ENCODE measurements at regions not wholly inside any gene's neighbourhood (a gene's known extent, or its start where the extent isn't known, plus 50 kb on each side); places are given as distances from the start of the nearest gene placed in this dataset.

DNA sequence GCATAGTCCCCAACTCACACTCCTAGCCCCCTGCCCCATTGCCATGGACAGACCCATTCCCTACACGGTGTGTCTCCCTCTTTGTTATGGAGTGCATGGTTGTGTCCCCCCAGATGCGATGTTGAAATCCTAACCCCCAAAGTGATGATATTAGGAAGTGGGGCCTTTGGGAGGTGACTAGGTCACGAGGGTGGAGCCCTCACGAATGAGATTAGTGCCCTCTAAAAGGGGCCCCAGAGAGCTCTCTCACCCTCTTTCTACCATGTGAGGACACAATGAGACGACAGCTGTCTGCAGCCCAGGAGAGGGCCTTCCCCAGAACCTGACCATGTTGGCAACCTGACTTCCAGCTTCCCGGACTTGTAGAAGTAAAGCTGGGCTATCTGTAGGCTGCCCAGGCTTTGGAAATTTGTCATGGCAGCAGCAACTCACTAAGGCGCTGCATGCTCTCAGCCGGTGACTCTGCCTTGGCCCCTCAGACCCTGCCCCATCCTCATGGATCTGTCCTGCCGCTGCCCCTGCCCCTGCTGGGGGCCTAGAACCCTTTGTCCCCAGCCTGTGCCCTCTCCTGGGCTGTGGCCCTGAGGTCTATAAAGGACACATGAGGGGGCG is 318.1 kb upstream of the RTL1 start:
- no peak for DNase-seq (ENCODE audit: low read depth in 1 of 2, low spot score in 1 of 2)
- in situ Hi-C loops (cut with HindIII; ENCODE audit: low pct_unique_long_range_greater_than_20kb, low sequenced_read_pairs), result no loop called here
- no peak for TF ChIP-seq JUND (IDR thresholded peaks at IDR 0.05; ENCODE audit: low read depth)

DNA sequence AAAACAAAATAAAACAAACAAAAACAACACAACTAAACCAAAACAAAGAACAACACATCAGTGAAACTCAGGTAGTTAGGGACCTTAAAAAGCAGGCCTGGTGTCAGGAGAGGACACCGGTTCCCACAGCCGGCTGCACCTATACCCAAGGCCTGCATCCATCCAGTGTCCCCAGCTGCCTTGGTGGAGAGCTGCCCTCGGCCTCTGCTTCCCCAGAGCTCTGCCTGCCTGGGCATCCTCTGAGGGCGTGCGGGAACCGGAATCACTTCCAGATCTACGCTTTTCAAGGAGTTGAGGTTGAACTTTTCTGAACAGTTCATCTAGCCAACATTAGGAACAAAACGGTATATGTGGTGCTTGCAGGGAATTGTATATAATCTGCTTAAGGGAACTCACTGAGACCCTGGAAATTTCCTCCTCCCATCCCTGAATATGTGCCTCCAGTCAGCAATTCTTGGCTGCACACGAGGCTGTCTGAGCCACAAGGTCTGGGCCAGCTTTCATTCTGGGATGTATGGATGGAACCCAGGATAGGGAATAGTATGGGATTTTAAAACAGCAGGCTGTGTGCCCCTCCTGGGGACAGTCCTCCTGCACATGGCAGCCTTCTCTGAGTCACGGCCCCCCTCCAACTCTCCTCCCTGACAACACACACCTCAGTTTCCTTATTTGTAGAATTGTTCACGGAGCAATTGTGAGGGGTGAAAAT is 319.0 kb upstream of the RTL1 start:
- DNase-seq (ENCODE audit: low read depth in 1 of 2, low spot score in 1 of 2), result no peak
- in situ Hi-C loops (cut with HindIII; ENCODE audit: low pct_unique_long_range_greater_than_20kb, low sequenced_read_pairs), result no loop called here
- TF ChIP-seq JUND (IDR thresholded peaks at IDR 0.05; ENCODE audit: low read depth), result no peak

DNA sequence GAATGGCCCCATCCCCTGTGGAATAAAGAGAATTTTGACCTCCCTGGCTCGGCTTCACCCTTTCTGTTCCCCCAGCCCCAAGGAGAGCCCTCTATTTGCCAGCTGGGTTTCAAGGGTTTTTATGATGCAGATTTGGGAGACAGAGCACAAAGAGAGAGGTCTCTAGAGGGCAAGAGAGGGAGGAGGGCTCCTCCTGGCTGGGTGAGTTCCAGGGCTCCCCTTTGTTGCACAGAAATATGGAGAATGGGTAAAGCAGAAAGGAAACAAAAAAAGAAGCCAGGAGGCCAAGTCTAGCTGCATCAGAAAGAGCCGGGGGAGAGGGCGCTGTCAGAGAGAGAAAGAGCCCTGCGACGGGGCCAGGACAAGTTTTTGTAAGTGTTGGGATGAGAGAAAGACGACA is 319.6 kb upstream of the RTL1 start:
- DNase-seq (ENCODE audit: low read depth in 1 of 2, low spot score in 1 of 2), result no peak
- in situ Hi-C loops (cut with HindIII; ENCODE audit: low pct_unique_long_range_greater_than_20kb, low sequenced_read_pairs), result no loop called here

DNA sequence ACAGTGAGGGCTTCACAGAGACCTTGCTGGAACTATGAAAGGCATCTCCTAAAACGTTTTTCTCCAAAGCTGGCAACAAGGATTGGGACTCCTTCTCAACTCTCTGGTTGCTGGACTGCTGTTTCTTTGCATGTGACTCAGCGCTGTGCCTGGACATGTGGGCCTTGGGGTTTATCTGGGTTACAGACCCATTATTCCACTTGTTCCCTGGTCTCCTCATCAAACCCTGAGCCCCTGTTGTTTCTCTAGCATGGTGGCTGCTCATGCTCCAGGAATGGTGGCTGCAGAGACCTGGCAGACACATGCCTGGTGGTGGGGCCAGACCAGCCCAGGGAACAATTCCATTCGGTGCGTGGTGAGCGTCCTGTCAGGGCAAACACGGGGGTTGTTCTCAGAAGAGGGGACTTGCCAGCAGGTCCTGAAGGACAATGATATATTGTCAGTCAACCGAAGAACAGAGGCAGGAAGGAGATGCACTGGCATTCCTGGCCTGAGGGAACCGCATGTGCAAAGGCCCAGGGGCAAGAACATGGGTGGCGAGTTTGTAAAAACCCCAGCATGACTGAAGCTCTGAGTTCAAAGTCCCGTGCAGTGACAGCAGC is 320.1 kb upstream of the RTL1 start:
- in situ Hi-C loops (cut with HindIII; ENCODE audit: low pct_unique_long_range_greater_than_20kb, low sequenced_read_pairs), result no loop called here
- no peak for DNase-seq (ENCODE audit: low read depth in 1 of 2, low spot score in 1 of 2)
- no peak for TF ChIP-seq JUND (IDR thresholded peaks at IDR 0.05; ENCODE audit: low read depth)

More for the DNA sequence above, 319.6 kb upstream of the RTL1 start:
- no peak for TF ChIP-seq JUND (IDR thresholded peaks at IDR 0.05; ENCODE audit: low read depth)

DNA sequence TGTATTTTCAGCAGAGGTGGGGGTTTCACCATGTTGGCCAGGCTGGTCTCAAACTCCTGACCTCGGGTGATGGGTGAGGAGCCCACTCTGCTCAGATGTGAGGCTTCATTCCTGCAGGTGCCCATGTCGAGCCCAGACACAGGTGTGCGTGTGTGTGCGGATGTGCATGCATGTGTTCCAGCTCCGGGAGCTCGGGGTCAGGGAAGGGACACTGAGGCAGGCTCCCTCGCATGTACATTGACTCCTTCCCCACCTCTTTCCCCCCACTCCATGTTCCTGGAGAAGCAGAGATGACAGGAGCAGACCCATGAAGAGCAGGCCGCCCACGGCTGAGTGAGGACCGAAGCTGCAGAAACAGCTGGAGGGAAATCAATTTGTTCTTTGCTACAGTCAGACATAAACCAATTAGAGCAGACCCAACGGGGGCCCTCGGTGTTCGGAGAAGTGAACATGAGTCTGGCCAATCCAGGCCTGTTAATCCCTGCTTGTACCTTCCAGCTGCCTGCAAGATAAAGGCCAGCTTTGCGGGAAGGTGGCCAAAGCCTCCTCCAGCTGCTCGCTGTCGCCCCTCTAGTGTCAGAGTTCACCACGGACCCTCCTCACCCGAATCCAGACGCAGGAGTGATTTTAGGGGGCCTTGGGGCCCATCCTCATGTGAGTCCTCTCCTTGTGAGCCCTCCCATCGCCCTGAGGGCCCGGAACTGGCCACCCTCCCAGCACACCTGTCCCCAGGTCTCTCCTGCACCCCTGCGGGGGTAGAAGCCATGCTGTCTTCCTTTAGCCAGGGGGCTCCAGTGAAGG is 321.0 kb upstream of the RTL1 start:
- DNase-seq (ENCODE audit: low read depth in 1 of 2, low spot score in 1 of 2), result no peak
- in situ Hi-C loops (cut with HindIII; ENCODE audit: low pct_unique_long_range_greater_than_20kb, low sequenced_read_pairs), result no loop called here
- TF ChIP-seq JUND (IDR thresholded peaks at IDR 0.05; ENCODE audit: low read depth), result no peak

DNA sequence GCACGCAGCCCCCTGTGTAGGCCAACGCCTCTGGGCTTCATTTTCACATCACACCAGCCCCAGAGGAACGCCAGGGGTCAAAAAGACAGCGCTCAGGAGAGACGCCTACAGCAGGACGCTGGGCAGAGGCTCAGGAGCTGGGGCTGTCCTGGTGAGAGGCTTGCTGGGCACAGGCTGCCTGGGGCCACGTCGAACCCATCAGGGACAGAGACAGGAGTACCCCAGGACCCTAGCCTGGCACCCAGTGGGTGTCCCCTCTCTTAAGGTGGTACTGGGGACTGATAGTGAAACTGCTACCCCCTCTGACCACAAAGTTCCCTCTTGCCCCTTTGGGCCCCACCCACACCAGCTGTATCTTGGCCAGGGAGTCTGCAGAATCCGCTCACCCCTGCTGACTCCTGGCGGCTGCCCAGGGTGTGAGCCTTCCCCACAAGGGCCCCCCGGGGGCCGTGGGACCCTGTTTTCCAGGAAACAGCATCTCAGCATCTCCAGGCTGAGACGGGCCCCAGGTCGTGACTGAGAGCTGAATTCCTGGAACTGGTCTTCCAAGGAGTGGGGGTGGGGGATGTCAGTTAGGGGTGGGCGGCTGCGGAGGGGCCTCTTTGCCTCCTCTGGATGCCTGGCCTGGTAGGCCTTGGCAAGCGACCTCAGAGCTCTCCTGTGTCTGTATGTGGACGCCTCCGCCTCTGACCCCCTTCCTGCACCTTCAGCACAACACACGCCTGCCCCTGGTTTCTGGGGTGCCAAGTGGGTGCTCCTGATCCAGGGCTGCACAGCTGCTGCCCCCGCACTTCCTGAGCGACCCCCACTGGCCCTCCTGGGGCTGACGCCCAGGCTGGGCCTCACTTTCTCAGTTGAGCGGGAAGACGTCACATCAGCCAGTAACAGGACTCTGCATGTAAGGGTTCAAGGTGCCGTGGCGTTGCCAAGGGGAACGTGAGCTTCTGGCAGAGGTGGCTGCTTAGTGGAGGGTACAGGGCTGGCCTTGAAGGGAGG is 321.9 kb upstream of the RTL1 start:
- no peak for TF ChIP-seq JUND (IDR thresholded peaks at IDR 0.05; ENCODE audit: low read depth)
- in situ Hi-C loops (cut with HindIII; ENCODE audit: low pct_unique_long_range_greater_than_20kb, low sequenced_read_pairs), result no loop called here
- DNase-seq (ENCODE audit: low read depth in 1 of 2, low spot score in 1 of 2), result no peak

DNA sequence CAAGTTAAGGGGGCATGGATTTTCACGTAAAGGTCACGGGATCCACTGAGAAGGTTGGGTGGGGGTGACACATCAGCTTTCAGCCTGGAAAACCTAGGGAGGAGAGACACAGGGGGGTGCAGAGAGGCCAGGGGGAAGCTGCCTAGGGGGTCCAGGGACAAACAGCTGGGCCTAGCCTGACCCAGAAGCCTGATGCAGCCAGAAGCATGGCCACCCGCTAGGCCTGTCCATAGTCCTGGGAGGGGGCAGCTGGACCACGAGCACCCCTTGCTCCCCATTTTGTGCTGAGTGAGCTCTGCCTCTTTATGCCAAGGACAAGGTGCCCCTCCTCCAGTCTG is 322.7 kb upstream of the RTL1 start:
- in situ Hi-C loops (cut with HindIII; ENCODE audit: low pct_unique_long_range_greater_than_20kb, low sequenced_read_pairs), result no loop called here
- TF ChIP-seq JUND (IDR thresholded peaks at IDR 0.05; ENCODE audit: low read depth), result no peak
- DNase-seq (ENCODE audit: low read depth in 1 of 2, low spot score in 1 of 2), result no peak

DNA sequence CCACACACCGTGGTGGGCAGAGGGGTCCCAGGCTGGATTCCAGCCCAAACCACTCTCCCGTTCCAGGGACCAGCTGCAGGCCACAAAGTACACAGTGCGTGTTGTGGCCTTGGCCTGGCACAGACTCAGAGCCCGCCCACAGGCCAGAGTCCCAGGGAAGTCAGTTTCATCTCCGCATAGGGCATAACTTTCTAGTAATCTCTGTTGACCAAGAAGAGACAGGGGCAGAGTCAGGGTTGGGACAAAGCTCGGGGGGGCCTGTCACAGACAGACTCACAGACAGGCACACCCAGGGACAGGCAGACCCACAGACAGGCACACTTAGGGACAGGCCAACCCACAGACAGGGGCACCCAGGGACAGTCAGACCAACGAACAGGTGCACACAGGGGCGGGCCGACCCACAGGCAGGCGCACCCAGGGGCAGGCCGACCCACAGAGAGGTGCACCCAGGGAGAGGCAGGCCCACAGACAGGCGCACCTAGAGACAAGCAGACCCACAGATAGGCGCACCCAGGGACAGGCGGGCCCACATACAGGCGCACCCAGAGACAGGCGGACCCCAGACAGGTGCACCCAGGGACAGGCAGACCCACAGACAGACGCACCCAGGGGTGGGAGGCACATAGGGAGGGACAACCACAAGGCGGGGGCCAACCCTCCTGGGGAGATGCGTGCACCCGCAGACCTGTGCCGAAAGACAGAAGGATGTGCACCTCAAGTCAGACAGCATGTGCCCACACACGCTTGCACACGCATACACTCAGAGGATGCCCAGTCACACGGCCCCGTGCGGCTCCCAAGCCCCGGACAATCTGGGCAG is 323.3 kb upstream of the RTL1 start:
- in situ Hi-C loops (cut with HindIII; ENCODE audit: low pct_unique_long_range_greater_than_20kb, low sequenced_read_pairs), result no loop called here
- DNase-seq (ENCODE audit: low read depth in 1 of 2, low spot score in 1 of 2), result no peak
- no peak for TF ChIP-seq JUND (IDR thresholded peaks at IDR 0.05; ENCODE audit: low read depth)

DNA sequence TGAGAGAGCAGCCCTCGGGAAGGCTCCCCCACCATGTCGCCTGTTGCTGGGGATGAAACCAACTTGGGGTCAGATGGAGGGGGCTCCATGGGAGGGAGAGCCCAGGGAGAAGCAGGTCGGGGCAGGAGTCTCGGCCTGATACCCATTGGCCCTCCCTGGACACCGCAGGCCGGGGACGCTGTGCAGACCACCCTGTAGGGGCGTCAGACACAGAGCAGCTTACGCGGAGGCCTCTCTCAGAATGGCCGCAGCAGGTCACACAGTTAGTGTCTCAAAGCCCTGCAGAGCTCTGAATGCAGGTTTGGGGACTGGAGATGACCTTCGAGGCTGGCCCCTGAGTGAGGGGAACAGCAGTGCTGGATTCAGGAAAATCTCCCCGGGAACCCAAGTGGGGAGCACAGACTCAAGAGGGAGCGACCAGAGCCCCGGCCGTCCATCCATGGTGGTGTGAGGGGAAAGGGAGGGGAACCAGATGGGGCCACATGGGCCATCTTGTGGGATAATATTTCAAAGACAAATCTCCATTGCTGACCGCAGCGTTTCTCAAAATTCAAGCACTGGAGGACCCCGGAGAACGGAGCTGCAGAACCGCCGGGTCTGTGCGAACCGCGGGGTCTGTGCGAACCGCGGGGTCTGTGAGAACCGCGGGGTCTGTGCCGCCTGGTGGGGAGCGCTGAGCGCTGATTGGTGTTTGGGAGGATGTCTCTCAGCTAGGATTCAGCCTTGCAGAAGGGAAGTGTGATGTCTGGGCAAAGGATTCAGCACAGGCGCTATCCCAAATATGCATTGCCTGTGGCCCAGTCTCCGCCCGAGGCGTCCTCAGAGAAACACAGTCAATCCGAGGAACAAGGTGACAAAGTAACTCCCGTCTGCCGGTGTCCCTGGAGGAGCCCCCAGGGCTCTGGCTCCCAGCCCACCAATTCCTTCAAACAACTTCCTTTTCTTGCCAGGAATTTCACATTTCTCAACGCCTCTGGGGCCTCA is 324.4 kb upstream of the RTL1 start:
- in situ Hi-C loops (cut with HindIII; ENCODE audit: low pct_unique_long_range_greater_than_20kb, low sequenced_read_pairs), result no loop called here
- no peak for DNase-seq (ENCODE audit: low read depth in 1 of 2, low spot score in 1 of 2)
- TF ChIP-seq JUND (IDR thresholded peaks at IDR 0.05; ENCODE audit: low read depth), result no peak

DNA sequence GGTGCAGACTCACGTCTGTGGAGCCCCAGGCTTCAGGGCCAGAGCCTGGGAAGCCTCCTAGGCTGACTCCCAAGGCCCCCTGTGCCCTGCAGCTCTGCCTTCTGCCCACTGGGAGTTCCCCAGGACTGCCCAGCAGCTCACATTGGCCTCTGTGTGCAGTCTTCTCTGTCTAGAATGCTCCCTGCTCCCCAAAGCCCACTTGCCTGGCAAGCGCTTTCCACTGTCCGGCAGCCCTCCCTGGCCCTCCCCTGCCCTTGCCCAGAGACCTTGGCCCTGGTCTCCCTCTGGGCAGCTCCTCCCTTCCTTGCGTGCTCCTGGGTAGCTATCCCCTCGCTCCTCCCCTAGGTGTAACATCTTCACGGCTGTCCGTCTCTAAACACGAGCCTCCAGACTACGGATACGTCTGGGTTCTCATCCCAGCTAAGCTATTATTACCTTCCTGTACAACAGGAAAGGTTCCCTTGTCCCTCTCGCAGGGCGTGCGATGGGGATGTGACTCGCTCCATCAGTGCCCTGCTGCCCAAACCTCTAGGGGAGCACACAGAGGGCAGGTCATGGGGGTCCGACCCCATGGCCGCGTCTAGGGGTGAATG is 325.5 kb upstream of the RTL1 start:
- in situ Hi-C loops (cut with HindIII; ENCODE audit: low pct_unique_long_range_greater_than_20kb, low sequenced_read_pairs), result no loop called here
- no peak for DNase-seq (ENCODE audit: low read depth in 1 of 2, low spot score in 1 of 2)
- no peak for TF ChIP-seq JUND (IDR thresholded peaks at IDR 0.05; ENCODE audit: low read depth)
